H1 (cell line): ENCODE measurements at regions not wholly inside any gene's neighbourhood (a gene's known extent, or its start where the extent isn't known, plus 50 kb on each side); places are given as distances from the start of the nearest gene placed in this dataset.

ENCODE experiments used
- CTCF ChIA-PET: fragments of 300-600 bp; sonication (Branson Sonifier 250); formaldehyde crosslinking; loops from one replicate; lab custom pipeline; 2021; ENCODE audit not compliant: partially characterized antibody; lab: Charles Lee
- POLR2A ChIA-PET: fragments of 300-600 bp; sonication (Branson Sonifier 250); formaldehyde crosslinking; loops from one replicate; lab custom pipeline; 2021; ENCODE audit warnings: inconsistent platforms; ENCODE audit not compliant: partially characterized antibody; lab: Charles Lee
- DNase-seq, 2 experiments: peaks; one replicate each; pipeline versions ENCODE4 v3.0.0 to v3.0.0-alpha.2; 2010 to 2022; ENCODE audit warnings: low spot score in 2 of 2, low read depth in 1 of 2, mixed read lengths in 1 of 2
- FAIRE-seq: peaks from 2 replicates; lab custom pipeline; 2011; peaks lifted over from hg19 to GRCh38; lab: Jason Lieb, UNC
- H2AFZ ChIP-seq: 2 replicates; pipeline ENCODE4 v1.8.1; 2012; ENCODE audit warnings: low read length, inconsistent platforms
- H2AK5ac ChIP-seq: 2 replicates; pipeline ENCODE4 v1.6.1; 2013; ENCODE audit warnings: low read depth, low read length
- H2BK120ac ChIP-seq: replicated peaks from 2 replicates; pipeline ENCODE3; 2013; ENCODE audit warnings: low read depth, low read length, inconsistent platforms
- H2BK12ac ChIP-seq: 2 replicates; pipeline ENCODE4 v1.6.1; 2013; ENCODE audit warnings: low read depth, low read length
- H2BK15ac ChIP-seq: 2 replicates; pipeline ENCODE4 v1.6.1; 2013; ENCODE audit warnings: low read length
- H2BK20ac ChIP-seq: 2 replicates; pipeline ENCODE4 v1.6.1; 2013; ENCODE audit warnings: low read length
- H2BK5ac ChIP-seq: 2 replicates; pipeline ENCODE4 v1.6.1; 2013; ENCODE audit warnings: low read depth, low read length
- H3K14ac ChIP-seq: 2 replicates; pipeline ENCODE4 v1.6.1; 2013; ENCODE audit warnings: inconsistent platforms; ENCODE audit not compliant: insufficient read length
- H3K18ac ChIP-seq: 2 replicates; pipeline ENCODE4 v1.6.1; 2013; ENCODE audit warnings: low read length; ENCODE audit errors: extremely low read depth
- H3K23ac ChIP-seq: 2 replicates; pipeline ENCODE4 v1.6.1; 2013; ENCODE audit warnings: inconsistent platforms; ENCODE audit not compliant: insufficient read length
- H3K23me2 ChIP-seq: 2 replicates; pipeline ENCODE4 v1.6.1; 2013; ENCODE audit warnings: low read depth, low read length
- H3K27ac ChIP-seq: 2 replicates; pipeline ENCODE4 v1.6.1; 2011; ENCODE audit warnings: low read depth, low read length, inconsistent platforms
- H3K27me3 ChIP-seq, 4 experiments: replicated peaks in 1 of 4; 1 replicate in 1 of 4; 2 replicates in 3 of 4; pipeline versions ENCODE4 v1.6.1 to v1.8.1; 2011 to 2013; ENCODE audit warnings: low read length in 3 of 4, mild to moderate bottlenecking in 3 of 4, inconsistent platforms in 2 of 4, mixed read lengths in 2 of 4, moderate library complexity in 1 of 4; ENCODE audit not compliant: control insufficient read depth in 3 of 4, insufficient read depth in 3 of 4; ENCODE audit errors: extremely low read depth in 1 of 4
- H3K36me3 ChIP-seq, 4 experiments: 2 replicates each; pipeline versions ENCODE4 v1.6.1 to v1.8.1; 2011 to 2013; ENCODE audit warnings: mild to moderate bottlenecking in 4 of 4, low read length in 3 of 4, moderate library complexity in 2 of 4, control low read depth in 1 of 4, inconsistent platforms in 1 of 4; ENCODE audit not compliant: insufficient read depth in 4 of 4, control insufficient read depth in 2 of 4
- H3K4ac ChIP-seq: replicated peaks from 2 replicates; pipeline ENCODE3; 2013; ENCODE audit warnings: low read length, low read depth, mixed read lengths, inconsistent platforms; ENCODE audit not compliant: insufficient read length
- H3K4me1 ChIP-seq, 4 experiments: replicated peaks in 1 of 4; 1 replicate in 1 of 4; 2 replicates in 3 of 4; pipeline versions ENCODE4 v1.6.1 to v1.8.1; 2011 to 2013; ENCODE audit warnings: low read length in 3 of 4, inconsistent platforms in 2 of 4, mixed read lengths in 1 of 4; ENCODE audit not compliant: insufficient read depth in 4 of 4, control insufficient read depth in 3 of 4
- H3K4me2 ChIP-seq, 2 experiments: 2 replicates each; pipeline versions ENCODE4 v1.6.1 to v1.8.1; 2011 to 2013; ENCODE audit warnings: low read depth in 2 of 2, low read length in 2 of 2, control low read depth in 1 of 2, inconsistent platforms in 1 of 2, mild to moderate bottlenecking in 1 of 2; ENCODE audit not compliant: insufficient read depth in 1 of 2
- H3K4me3 ChIP-seq, 4 experiments: fragments of 200-600, 300-600 bp in 1 of 4; sonication (generic), shearing (Covaris generic), sonication (Bioruptor Twin) in 1 of 4; 2 replicates each; pipeline versions ENCODE4 v1.5.1 to v1.8.1; 2011 to 2016; ENCODE audit warnings: low read length in 4 of 4, low read depth in 3 of 4, control low read depth in 2 of 4, inconsistent platforms in 2 of 4, mild to moderate bottlenecking in 2 of 4, mixed read lengths in 1 of 4, moderate library complexity in 1 of 4; ENCODE audit not compliant: insufficient read depth in 2 of 4; ENCODE audit errors: extremely low read depth in 1 of 4
- H3K56ac ChIP-seq: replicated peaks from 2 replicates; pipeline ENCODE3; 2013; ENCODE audit warnings: low read depth, mild to moderate bottlenecking, mixed read lengths, low read length, inconsistent platforms; ENCODE audit not compliant: insufficient read length
- H3K79me1 ChIP-seq: 2 replicates; pipeline ENCODE4 v1.6.1; 2013; ENCODE audit warnings: low read depth, low read length, control low read depth
- H3K79me2 ChIP-seq, 2 experiments: 2 replicates each; pipeline versions ENCODE4 v1.6.1 to v1.8.1; 2012 to 2013; ENCODE audit warnings: low read length in 2 of 2, mild to moderate bottlenecking in 2 of 2, inconsistent platforms in 1 of 2; ENCODE audit not compliant: insufficient read depth in 2 of 2, control insufficient read depth in 1 of 2
- H3K9ac ChIP-seq, 4 experiments: replicated peaks in 1 of 4; 1 replicate in 1 of 4; 2 replicates in 3 of 4; pipeline versions ENCODE4 v1.6.1 to v1.8.1; 2011 to 2013; ENCODE audit warnings: low read depth in 3 of 4, low read length in 3 of 4, control low read depth in 2 of 4, mild to moderate bottlenecking in 2 of 4, moderate library complexity in 2 of 4, inconsistent platforms in 1 of 4; ENCODE audit errors: extremely low read depth in 1 of 4
- H3K9me3 ChIP-seq, 2 experiments: 2 replicates each; pipeline versions ENCODE4 v1.6.1 to v1.8.1; 2012 to 2013; ENCODE audit warnings: mild to moderate bottlenecking in 2 of 2, moderate library complexity in 2 of 2, control low read depth in 1 of 2, inconsistent platforms in 1 of 2, low read depth in 1 of 2, low read length in 1 of 2, mixed read lengths in 1 of 2; ENCODE audit not compliant: insufficient read depth in 2 of 2
- H4K20me1 ChIP-seq, 2 experiments: replicated peaks in 1 of 2; 2 replicates each; pipeline versions ENCODE3 to v1.8.1; 2011 to 2013; ENCODE audit warnings: inconsistent platforms in 2 of 2, low read length in 2 of 2, mild to moderate bottlenecking in 1 of 2; ENCODE audit not compliant: insufficient read depth in 2 of 2, control insufficient read depth in 1 of 2
- H4K5ac ChIP-seq: 2 replicates; pipeline ENCODE4 v1.6.1; 2013; ENCODE audit warnings: low read length, low read depth, mixed read lengths, inconsistent platforms; ENCODE audit not compliant: insufficient read length
- H4K8ac ChIP-seq: 2 replicates; pipeline ENCODE4 v1.8.0; 2013; ENCODE audit warnings: mild to moderate bottlenecking, moderate library complexity, low read length, inconsistent platforms; ENCODE audit not compliant: insufficient read depth; ENCODE audit errors: extremely low read depth
- H4K91ac ChIP-seq: replicated peaks from 2 replicates; pipeline ENCODE3; 2013; ENCODE audit warnings: low read length, mixed read lengths, inconsistent platforms; ENCODE audit not compliant: insufficient read length
- ASH2L ChIP-seq: fragments of 200-600, 300-600 bp; sonication (generic); IDR thresholded peaks from one replicate; pipeline ENCODE4 v1.7.1; 2017; ENCODE audit warnings: low read length
- CBX8 ChIP-seq: fragments of 300-800, 300-1000 bp; sonication (generic); IDR thresholded peaks from 2 replicates; pipeline ENCODE4 v1.7.1; 2016; ENCODE audit warnings: low read depth, low read length, borderline replicate concordance
- CTBP2 ChIP-seq: IDR thresholded peaks from 2 replicates; pipeline ENCODE4 v1.7.0; 2011; ENCODE audit warnings: borderline replicate concordance, mild to moderate bottlenecking, moderate library complexity, mixed read lengths, low read length; ENCODE audit not compliant: insufficient read depth, insufficient read length
- EZH2 ChIP-seq: fragments of 200-600 bp; sonication (generic); IDR thresholded peaks from 2 replicates; pipeline ENCODE4 v1.7.1; 2012; ENCODE audit warnings: low read depth, mild to moderate bottlenecking, moderate library complexity, low read length, inconsistent platforms; ENCODE audit not compliant: severe bottlenecking
- FOSL1 ChIP-seq: IDR thresholded peaks from 2 replicates; pipeline ENCODE4 v1.6.1; 2011; ENCODE audit warnings: mild to moderate bottlenecking, low read depth, low read length, moderate library complexity; ENCODE audit not compliant: insufficient read depth
- GABPA ChIP-seq: IDR thresholded peaks from 2 replicates; pipeline ENCODE4 v1.6.1; 2011; ENCODE audit warnings: mild to moderate bottlenecking, low read length, moderate library complexity, borderline replicate concordance; ENCODE audit not compliant: insufficient read depth
- JUN ChIP-seq: IDR thresholded peaks from 2 replicates; pipeline ENCODE4 v1.6.1; 2011; ENCODE audit warnings: low read depth, mild to moderate bottlenecking, improper control_type of control experiment, low read length
- KDM4A ChIP-seq: IDR thresholded peaks from one replicate; pipeline ENCODE4 v1.7.1; 2012; ENCODE audit warnings: low read depth, mild to moderate bottlenecking, moderate library complexity, low read length, inconsistent platforms; ENCODE audit not compliant: severe bottlenecking
- MAX ChIP-seq: IDR thresholded peaks from 2 replicates; pipeline ENCODE4 v1.6.1; 2012; ENCODE audit warnings: inconsistent platforms
- SIRT6 ChIP-seq: IDR thresholded peaks from one replicate; pipeline ENCODE4 v1.7.1; 2012; ENCODE audit warnings: low read length, inconsistent platforms
- SIX5 ChIP-seq: IDR thresholded peaks from 2 replicates; pipeline ENCODE4 v1.6.1; 2011; ENCODE audit warnings: mild to moderate bottlenecking, low read depth, low read length
- TAF7 ChIP-seq: optimal IDR thresholded peaks from 2 replicates; pipeline ENCODE3; 2011; ENCODE audit warnings: low read depth, mild to moderate bottlenecking, inconsistent platforms, low read length, moderate library complexity, borderline replicate concordance
- TBP ChIP-seq: IDR thresholded peaks from 2 replicates; pipeline ENCODE4 v1.6.1; 2011; ENCODE audit warnings: low read depth, low read length, improper control_type of control experiment
- TEAD4 ChIP-seq: IDR thresholded peaks from 2 replicates; pipeline ENCODE4 v1.6.1; 2012; ENCODE audit warnings: low read depth, low read length, inconsistent platforms, mixed read lengths
- ZNF274 ChIP-seq: IDR thresholded peaks from 2 replicates; pipeline ENCODE4 v1.7.0; 2012; ENCODE audit warnings: low read length, borderline replicate concordance; ENCODE audit errors: extremely low read depth
- WGBS, 2 experiments: shearing (Covaris generic) in 1 of 2; methylation state at CpG; one replicate each; pipeline versions ENCODE4 v1.1.6 to v1.1.7; 2013 to 2015; ENCODE audit warnings: low lambda C conversion rate in 2 of 2, mixed read lengths in 2 of 2, inconsistent platforms in 1 of 2, low coverage in 1 of 2, missing lambda C conversion rate in 1 of 2; ENCODE audit not compliant: insufficient replicate concordance in 2 of 2, insufficient coverage in 1 of 2, insufficient read length in 1 of 2; ENCODE audit errors: extremely low coverage in 1 of 2, missing lambda C conversion rate in 1 of 2; 5-methylcytosine and 5-hydroxymethylcytosine counted together

GRCh38 chr1:68594851-68595250, 98.0 kb upstream of the DEPDC1 start:
- H3K79me1 ChIP-seq, result no peaks in the 10 kb centered on the region
- 94% methylated on average over 2 of the region's 2 CpGs; no CpG with 5 or more reads in 1 of the 2 experiments for WGBS, 2 experiments
- H2AK5ac ChIP-seq, result no peak overlapping the region
- no peaks in the 10 kb centered on the region for H3K23me2 ChIP-seq
- H3K18ac ChIP-seq, result no peak overlapping the region
- ChIA-PET CTCF (interaction anchor here (0.7 to 0.9 kb wide), 2 partner anchors 29 to 1143 kb away, joined by 3 read pairs; no protein-coding TSS in a partner anchor), POLR2A (no interaction called here)
- no peak overlapping the region for H3K23ac ChIP-seq
- H2BK15ac ChIP-seq, result no peak overlapping the region
- no peak overlapping the region for H3K27ac ChIP-seq
- no peak overlapping the region for H3K14ac ChIP-seq
- no peak overlapping the region for H2AFZ ChIP-seq
- no peak overlapping the region for H4K5ac ChIP-seq
- H3K79me2 ChIP-seq, result no peaks in the 10 kb centered on the region
- H3K9ac ChIP-seq, result no peak overlapping the region
- H4K91ac ChIP-seq, result no peak overlapping the region
- H4K20me1 ChIP-seq, result no peaks in the 10 kb centered on the region
- H3K4ac ChIP-seq, result no peak overlapping the region
- no peaks in the 10 kb centered on the region for H3K36me3 ChIP-seq
- no peak overlapping the region for H3K56ac ChIP-seq
- no peak overlapping the region for H2BK12ac ChIP-seq
- H2BK5ac ChIP-seq, result no peak overlapping the region
- H2BK120ac ChIP-seq, result no peak overlapping the region
- FAIRE-seq (no peak), DNase-seq (no peak)
- no peaks in the 10 kb centered on the region for H3K27me3 ChIP-seq
- H2BK20ac ChIP-seq, result no peak overlapping the region
- no peak overlapping the region for H4K8ac ChIP-seq
- no peaks in the 10 kb centered on the region for H3K9me3 ChIP-seq
- no peak overlapping the region for H3K4me2 ChIP-seq
- H3K4me1 ChIP-seq, result no peaks in the 10 kb centered on the region
- H3K4me3 ChIP-seq, result no peak overlapping the region
- TF ChIP-seq KDM4A (no peak), SIRT6 (no peak), TEAD4 (no peak), SIX5 (no peak), JUN (no peak), MAX (no peak), CBX8 (no peak), GABPA (no peak), ASH2L (no peak), TAF7 (no peak), TBP (no peak), CTBP2 (no peak), FOSL1 (no peak), EZH2 (no peak), ZNF274 (no peak)
